OCI-LY1 (cell line): ENCODE measurements at regions not wholly inside any gene's neighbourhood (a gene's known extent, or its start where the extent isn't known, plus 50 kb on each side); places are given as distances from the start of the nearest gene placed in this dataset.

Source experiments
- EZH2 ChIP-seq: fragments of 200-600 bp; sonication (generic), shearing (Covaris generic); IDR thresholded peaks from 2 replicates; pipeline ENCODE4 v1.8.0; 2017; ENCODE audit warnings: borderline replicate concordance, mixed run types, mild to moderate bottlenecking, antibody characterized with exemption, low read length, moderate library complexity, mixed read lengths
- TF ChIP-seq, protein P1 (sequence below): fragments of 200-600 bp; sonication (generic), shearing (Covaris generic); IDR thresholded peaks from 2 replicates; pipeline ENCODE4 v1.5.1; 2017; ENCODE audit warnings: mild to moderate bottlenecking, antibody characterized with exemption, low read length, moderate library complexity, mixed read lengths

- TF ChIP-seq, protein P1, sequence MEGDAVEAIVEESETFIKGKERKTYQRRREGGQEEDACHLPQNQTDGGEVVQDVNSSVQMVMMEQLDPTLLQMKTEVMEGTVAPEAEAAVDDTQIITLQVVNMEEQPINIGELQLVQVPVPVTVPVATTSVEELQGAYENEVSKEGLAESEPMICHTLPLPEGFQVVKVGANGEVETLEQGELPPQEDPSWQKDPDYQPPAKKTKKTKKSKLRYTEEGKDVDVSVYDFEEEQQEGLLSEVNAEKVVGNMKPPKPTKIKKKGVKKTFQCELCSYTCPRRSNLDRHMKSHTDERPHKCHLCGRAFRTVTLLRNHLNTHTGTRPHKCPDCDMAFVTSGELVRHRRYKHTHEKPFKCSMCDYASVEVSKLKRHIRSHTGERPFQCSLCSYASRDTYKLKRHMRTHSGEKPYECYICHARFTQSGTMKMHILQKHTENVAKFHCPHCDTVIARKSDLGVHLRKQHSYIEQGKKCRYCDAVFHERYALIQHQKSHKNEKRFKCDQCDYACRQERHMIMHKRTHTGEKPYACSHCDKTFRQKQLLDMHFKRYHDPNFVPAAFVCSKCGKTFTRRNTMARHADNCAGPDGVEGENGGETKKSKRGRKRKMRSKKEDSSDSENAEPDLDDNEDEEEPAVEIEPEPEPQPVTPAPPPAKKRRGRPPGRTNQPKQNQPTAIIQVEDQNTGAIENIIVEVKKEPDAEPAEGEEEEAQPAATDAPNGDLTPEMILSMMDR: no peak
- no peak for TF ChIP-seq EZH2
These were observed 252.4 kb downstream of the IRF8 start for GRCh38 chr16:86151239-86151851.
